ENCODE measurements at regions not wholly inside any gene's neighbourhood (a gene's known extent, or its start where the extent isn't known, plus 50 kb on each side); places are given as distances from the start of the nearest gene placed in this dataset.

DNA sequence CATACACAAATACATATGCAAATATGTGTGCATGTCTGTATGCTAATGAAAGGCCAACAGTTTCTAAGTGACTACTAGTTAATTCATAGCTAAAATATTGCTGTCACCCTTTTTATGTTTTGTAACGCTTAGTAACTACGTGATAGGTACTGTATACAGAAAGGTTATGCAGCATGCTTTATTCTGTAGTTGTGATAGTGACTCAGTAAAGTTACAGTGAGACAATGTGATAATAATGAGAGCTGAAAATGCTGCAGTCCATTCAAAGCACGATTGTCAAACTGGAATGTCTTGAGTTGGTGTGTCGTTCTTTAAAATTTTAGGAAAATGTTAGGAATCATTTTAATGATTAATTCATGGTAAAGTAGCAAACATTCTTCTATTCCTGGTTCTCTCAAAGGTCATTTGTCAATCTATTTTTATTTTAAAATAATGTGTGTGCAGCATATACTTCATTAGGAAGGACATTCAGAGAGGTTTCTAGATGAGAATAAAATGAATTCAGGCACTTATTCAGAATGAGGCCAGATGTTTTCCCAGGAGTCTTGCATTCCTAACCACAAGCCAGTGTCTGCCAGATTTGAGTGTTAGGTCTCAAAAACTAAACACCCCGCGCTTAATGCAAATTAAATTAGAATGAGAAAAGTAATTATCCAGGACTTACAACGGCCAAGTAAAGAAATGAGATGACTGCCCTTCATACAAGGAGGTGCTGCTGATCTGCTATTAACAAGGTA is 408.8 kb upstream of the FZD8 start:
- Histone ChIP-seq H3K4me1 (no peaks in the 10 kb centered on the region), H3K27me3 (no peaks in the 10 kb centered on the region), H3K4me3 (no peak overlapping the region), H3K9me3 (no peaks in the 10 kb centered on the region), H3K27ac (no peak overlapping the region), H3K36me3 (replicated peaks in 1 of 2; ENCODE audit: insufficient read depth in 1 of 2, low read depth in 2 of 2) (no peaks in the 10 kb centered on the region)
- TF ChIP-seq, protein P1, sequence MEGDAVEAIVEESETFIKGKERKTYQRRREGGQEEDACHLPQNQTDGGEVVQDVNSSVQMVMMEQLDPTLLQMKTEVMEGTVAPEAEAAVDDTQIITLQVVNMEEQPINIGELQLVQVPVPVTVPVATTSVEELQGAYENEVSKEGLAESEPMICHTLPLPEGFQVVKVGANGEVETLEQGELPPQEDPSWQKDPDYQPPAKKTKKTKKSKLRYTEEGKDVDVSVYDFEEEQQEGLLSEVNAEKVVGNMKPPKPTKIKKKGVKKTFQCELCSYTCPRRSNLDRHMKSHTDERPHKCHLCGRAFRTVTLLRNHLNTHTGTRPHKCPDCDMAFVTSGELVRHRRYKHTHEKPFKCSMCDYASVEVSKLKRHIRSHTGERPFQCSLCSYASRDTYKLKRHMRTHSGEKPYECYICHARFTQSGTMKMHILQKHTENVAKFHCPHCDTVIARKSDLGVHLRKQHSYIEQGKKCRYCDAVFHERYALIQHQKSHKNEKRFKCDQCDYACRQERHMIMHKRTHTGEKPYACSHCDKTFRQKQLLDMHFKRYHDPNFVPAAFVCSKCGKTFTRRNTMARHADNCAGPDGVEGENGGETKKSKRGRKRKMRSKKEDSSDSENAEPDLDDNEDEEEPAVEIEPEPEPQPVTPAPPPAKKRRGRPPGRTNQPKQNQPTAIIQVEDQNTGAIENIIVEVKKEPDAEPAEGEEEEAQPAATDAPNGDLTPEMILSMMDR (IDR thresholded peaks at IDR 0.05), result no peak
- TF ChIP-seq POLR2A (IDR thresholded peaks at IDR 0.05), result no peak
- ATAC-seq (no peak), DNase-seq (no peak)
- intact Hi-C loops (cut with DNase I), result loop anchor here (5.0 kb wide), 1 partner anchor 244 kb away; no protein-coding TSS in a partner anchor
- 43 to 57% methylated on average over 7 of the region's 7 CpGs for WGBS, 2 donors

DNA sequence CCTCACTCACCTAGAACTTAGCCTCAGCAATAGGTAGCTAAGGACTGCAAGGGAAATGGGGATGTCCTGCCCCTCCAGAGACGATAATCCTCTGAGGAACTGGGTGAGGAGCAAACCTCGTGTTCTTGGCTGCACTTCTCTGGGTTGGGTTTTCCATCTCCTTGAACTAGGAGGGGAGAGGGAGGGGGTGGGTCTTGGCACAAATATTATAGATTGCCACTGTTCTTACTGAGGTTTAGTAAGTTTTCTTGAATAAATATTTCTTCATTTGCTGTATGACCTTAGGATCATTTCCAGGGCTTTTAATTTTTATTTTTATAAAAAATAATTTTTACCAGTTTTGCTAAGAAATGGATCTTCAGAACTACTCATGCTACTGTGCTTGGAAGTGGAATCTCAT is 406.7 kb upstream of the FZD8 start:
- Histone ChIP-seq H3K27me3 (no peaks in the 10 kb centered on the region), H3K27ac (no peak overlapping the region), H3K36me3 (replicated peaks in 1 of 2; ENCODE audit: insufficient read depth in 1 of 2, low read depth in 2 of 2) (no peaks in the 10 kb centered on the region), H3K4me1 (no peaks in the 10 kb centered on the region), H3K4me3 (no peak overlapping the region), H3K9me3 (no peaks in the 10 kb centered on the region)
- WGBS, 2 donors, result 59 to 65% methylated on average over 2 of the region's 2 CpGs
- ATAC-seq, result no peak
- intact Hi-C loops (cut with DNase I), result no loop called here
- TF ChIP-seq, protein P1 (IDR thresholded peaks at IDR 0.05), result no peak
- no peak for TF ChIP-seq POLR2A (IDR thresholded peaks at IDR 0.05)
- no peak for DNase-seq

DNA sequence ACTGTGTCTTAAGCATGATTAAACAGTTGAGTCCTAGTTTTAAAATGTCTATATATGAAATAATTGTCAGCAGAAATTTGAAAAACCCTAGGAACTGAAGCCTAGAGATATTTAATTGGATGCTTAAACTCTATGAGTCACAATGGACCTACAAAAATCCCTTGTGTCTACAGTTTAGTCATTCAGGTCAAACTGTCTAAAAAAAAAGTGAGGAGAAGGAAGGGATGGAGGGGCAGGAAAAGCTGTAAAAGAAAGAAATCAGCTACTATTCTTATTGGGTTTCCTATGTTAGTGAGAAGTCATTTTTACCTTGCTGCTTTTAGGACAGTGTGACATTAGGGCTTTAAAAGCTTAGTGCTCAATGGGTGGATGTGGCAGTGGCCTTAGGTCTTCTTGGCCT is 406.1 kb upstream of the FZD8 start:
- no peak overlapping the region for H3K4me3 ChIP-seq
- no peaks in the 10 kb centered on the region for H3K27me3 ChIP-seq
- H3K4me1 ChIP-seq, result no peaks in the 10 kb centered on the region
- ATAC-seq (no peak), DNase-seq (no peak)
- no peaks in the 10 kb centered on the region for H3K9me3 ChIP-seq
- H3K27ac ChIP-seq, result no peak overlapping the region
- no peaks in the 10 kb centered on the region for H3K36me3 ChIP-seq (replicated peaks in 1 of 2; ENCODE audit: insufficient read depth in 1 of 2, low read depth in 2 of 2)
- TF ChIP-seq, protein P1 (IDR thresholded peaks at IDR 0.05), result no peak
- intact Hi-C loops (cut with DNase I), result no loop called here

DNA sequence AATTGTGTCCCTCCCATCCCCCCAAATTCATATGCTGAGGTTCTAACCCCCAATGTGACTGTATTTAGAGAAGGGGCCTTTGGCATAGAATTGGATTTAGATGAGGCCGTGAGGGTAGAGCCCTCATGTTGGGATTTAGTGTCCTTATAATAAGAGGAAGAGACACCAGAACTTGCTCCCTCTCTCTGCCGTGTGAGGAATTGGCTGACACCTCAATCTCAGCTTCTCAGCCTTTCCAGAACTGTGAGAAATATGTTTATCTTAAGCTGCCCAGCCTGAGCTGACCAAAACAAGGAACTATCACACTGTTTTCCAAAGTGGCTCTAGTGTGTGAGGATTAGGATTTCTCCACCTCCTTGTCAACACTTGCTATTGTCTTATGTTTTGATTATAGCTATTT is 400.0 kb upstream of the FZD8 start:
- TF ChIP-seq POLR2A (IDR thresholded peaks at IDR 0.05), result no peak
- TF ChIP-seq, protein P1 (IDR thresholded peaks at IDR 0.05), result no peak
- Histone ChIP-seq H3K4me1 (no peaks in the 10 kb centered on the region), H3K27ac (no peak overlapping the region), H3K27me3 (no peaks in the 10 kb centered on the region), H3K4me3 (no peak overlapping the region), H3K9me3 (no peaks in the 10 kb centered on the region), H3K36me3 (replicated peaks in 1 of 2; ENCODE audit: insufficient read depth in 1 of 2, low read depth in 2 of 2) (no peaks in the 10 kb centered on the region)
- no peak for DNase-seq
- 62% methylated on average over 2 of the region's 2 CpGs for WGBS, 2 donors
- no peak for ATAC-seq
- intact Hi-C loops (cut with DNase I), result no loop called here

DNA sequence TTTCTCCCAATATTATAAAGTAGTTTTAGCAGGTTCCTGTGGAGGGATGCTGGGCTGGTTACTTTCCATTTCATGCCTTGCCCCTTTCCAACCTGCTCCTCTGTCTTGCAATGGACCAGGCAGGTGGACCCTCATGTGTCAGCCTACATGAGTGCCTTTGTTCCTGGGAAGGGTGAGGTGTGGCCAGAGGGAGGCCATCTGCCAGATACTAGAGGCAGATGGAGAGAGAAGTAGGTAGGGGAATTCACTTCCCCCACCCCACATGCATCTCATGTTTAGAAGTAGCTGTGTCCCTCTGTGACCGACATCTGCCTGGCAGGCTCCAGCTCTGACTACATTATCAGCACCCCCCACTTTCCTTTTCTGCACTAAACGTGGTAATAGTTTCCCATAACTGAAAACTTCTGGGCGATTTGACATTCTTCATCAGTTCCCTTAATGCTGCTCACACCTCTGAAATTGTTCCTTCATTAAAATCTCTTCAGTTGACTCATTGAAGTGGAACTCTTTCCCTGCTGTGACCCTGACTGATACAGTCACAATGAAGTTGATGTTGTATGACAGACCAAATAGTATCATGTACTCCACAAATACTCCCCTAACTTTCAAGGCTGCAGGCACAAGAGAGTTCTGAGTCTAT is 396.3 kb upstream of the FZD8 start:
- DNase-seq, result no peak
- H3K36me3 ChIP-seq (replicated peaks in 1 of 2; ENCODE audit: insufficient read depth in 1 of 2, low read depth in 2 of 2), result no peaks in the 10 kb centered on the region
- no peaks in the 10 kb centered on the region for H3K27me3 ChIP-seq
- intact Hi-C loops (cut with DNase I), result no loop called here
- no peak overlapping the region for H3K27ac ChIP-seq
- 47 to 53% methylated on average over 3 of the region's 3 CpGs for WGBS, 2 donors
- no peak for ATAC-seq
- TF ChIP-seq, protein P1 (IDR thresholded peaks at IDR 0.05), result no peak
- no peak for TF ChIP-seq POLR2A (IDR thresholded peaks at IDR 0.05)
- no peaks in the 10 kb centered on the region for H3K9me3 ChIP-seq
- no peak overlapping the region for H3K4me3 ChIP-seq
- H3K4me1 ChIP-seq, result no peaks in the 10 kb centered on the region
